ENCODE measurements at regions not wholly inside any gene's neighbourhood (a gene's known extent, or its start where the extent isn't known, plus 50 kb on each side); places are given as distances from the start of the nearest gene placed in this dataset.

GRCh38 chr20:11338496-11339306, 579.0 kb upstream of the BTBD3 start:
- TF ChIP-seq, protein P1, sequence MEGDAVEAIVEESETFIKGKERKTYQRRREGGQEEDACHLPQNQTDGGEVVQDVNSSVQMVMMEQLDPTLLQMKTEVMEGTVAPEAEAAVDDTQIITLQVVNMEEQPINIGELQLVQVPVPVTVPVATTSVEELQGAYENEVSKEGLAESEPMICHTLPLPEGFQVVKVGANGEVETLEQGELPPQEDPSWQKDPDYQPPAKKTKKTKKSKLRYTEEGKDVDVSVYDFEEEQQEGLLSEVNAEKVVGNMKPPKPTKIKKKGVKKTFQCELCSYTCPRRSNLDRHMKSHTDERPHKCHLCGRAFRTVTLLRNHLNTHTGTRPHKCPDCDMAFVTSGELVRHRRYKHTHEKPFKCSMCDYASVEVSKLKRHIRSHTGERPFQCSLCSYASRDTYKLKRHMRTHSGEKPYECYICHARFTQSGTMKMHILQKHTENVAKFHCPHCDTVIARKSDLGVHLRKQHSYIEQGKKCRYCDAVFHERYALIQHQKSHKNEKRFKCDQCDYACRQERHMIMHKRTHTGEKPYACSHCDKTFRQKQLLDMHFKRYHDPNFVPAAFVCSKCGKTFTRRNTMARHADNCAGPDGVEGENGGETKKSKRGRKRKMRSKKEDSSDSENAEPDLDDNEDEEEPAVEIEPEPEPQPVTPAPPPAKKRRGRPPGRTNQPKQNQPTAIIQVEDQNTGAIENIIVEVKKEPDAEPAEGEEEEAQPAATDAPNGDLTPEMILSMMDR (conservative IDR thresholded peaks at IDR 0.05; ENCODE audit: low read depth in 2 of 2), result no peak
- TF ChIP-seq EZH2phosphoT487 (IDR thresholded peaks at IDR 0.05; ENCODE audit: unreplicated experiment) (no peak), CREB1 (CRISPR knock-in tag; IDR thresholded peaks at IDR 0.05; ENCODE audit: low read depth) (no peak), EZH2 (IDR thresholded peaks at IDR 0.05; ENCODE audit: low read depth, unreplicated experiment) (no peak), JUNB (IDR thresholded peaks at IDR 0.05; ENCODE audit: unreplicated experiment) (no peak), POLR2AphosphoS5 (IDR thresholded peaks at IDR 0.05; ENCODE audit: low read depth) (no peak), ZNF331 (CRISPR knock-in tag; IDR thresholded peaks at IDR 0.05; ENCODE audit: low read depth) (no peak)
- TF ChIP-seq, protein P2, sequence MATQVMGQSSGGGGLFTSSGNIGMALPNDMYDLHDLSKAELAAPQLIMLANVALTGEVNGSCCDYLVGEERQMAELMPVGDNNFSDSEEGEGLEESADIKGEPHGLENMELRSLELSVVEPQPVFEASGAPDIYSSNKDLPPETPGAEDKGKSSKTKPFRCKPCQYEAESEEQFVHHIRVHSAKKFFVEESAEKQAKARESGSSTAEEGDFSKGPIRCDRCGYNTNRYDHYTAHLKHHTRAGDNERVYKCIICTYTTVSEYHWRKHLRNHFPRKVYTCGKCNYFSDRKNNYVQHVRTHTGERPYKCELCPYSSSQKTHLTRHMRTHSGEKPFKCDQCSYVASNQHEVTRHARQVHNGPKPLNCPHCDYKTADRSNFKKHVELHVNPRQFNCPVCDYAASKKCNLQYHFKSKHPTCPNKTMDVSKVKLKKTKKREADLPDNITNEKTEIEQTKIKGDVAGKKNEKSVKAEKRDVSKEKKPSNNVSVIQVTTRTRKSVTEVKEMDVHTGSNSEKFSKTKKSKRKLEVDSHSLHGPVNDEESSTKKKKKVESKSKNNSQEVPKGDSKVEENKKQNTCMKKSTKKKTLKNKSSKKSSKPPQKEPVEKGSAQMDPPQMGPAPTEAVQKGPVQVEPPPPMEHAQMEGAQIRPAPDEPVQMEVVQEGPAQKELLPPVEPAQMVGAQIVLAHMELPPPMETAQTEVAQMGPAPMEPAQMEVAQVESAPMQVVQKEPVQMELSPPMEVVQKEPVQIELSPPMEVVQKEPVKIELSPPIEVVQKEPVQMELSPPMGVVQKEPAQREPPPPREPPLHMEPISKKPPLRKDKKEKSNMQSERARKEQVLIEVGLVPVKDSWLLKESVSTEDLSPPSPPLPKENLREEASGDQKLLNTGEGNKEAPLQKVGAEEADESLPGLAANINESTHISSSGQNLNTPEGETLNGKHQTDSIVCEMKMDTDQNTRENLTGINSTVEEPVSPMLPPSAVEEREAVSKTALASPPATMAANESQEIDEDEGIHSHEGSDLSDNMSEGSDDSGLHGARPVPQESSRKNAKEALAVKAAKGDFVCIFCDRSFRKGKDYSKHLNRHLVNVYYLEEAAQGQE (IDR thresholded peaks at IDR 0.05; ENCODE audit: unreplicated experiment), result no peak
- TF ChIP-seq, protein P3, sequence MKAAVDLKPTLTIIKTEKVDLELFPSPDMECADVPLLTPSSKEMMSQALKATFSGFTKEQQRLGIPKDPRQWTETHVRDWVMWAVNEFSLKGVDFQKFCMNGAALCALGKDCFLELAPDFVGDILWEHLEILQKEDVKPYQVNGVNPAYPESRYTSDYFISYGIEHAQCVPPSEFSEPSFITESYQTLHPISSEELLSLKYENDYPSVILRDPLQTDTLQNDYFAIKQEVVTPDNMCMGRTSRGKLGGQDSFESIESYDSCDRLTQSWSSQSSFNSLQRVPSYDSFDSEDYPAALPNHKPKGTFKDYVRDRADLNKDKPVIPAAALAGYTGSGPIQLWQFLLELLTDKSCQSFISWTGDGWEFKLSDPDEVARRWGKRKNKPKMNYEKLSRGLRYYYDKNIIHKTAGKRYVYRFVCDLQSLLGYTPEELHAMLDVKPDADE (IDR thresholded peaks at IDR 0.05), result no peak

Data from GM23338 (cell line).